DOHH2 (cell line): ENCODE measurements at regions not wholly inside any gene's neighbourhood (a gene's known extent, or its start where the extent isn't known, plus 50 kb on each side); places are given as distances from the start of the nearest gene placed in this dataset.

Experiments used
- EZH2phosphoT487 ChIP-seq: fragments of 200-600 bp; sonication (generic); IDR thresholded peaks from 2 replicates; pipeline ENCODE4 v1.6.1; 2017; ENCODE audit warnings: borderline replicate concordance, mild to moderate bottlenecking, antibody characterized with exemption, low read length, moderate library complexity, mixed read lengths
- TF ChIP-seq, protein P1 (sequence below): fragments of 200-600 bp; sonication (generic); IDR thresholded peaks from one replicate; pipeline ENCODE4 v1.5.1; 2014; ENCODE audit warnings: antibody characterized with exemption, mild to moderate bottlenecking, low read depth, low read length; ENCODE audit not compliant: poor library complexity, severe bottlenecking

DNA sequence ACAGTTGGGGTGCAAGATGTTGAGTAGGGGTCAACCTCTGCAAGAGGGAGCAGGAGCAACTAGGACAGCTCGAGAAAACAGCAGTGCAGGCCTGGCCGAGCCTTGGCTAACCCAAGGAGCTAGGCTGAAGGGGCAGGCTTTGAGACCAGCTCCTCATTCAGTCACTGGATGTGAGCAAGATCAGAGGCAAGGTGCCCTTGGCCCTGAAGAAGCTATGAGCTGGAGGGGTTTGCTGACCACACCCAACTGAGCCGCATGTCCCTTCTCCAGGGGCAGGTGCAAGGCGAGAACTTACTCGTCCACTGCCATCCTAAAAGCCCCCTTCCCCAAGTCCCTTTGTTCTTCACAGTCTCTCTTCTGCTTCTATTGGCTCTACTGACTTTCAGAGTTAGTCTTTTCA lies 126.1 kb upstream of the UBL3 start:
- TF ChIP-seq, protein P1, sequence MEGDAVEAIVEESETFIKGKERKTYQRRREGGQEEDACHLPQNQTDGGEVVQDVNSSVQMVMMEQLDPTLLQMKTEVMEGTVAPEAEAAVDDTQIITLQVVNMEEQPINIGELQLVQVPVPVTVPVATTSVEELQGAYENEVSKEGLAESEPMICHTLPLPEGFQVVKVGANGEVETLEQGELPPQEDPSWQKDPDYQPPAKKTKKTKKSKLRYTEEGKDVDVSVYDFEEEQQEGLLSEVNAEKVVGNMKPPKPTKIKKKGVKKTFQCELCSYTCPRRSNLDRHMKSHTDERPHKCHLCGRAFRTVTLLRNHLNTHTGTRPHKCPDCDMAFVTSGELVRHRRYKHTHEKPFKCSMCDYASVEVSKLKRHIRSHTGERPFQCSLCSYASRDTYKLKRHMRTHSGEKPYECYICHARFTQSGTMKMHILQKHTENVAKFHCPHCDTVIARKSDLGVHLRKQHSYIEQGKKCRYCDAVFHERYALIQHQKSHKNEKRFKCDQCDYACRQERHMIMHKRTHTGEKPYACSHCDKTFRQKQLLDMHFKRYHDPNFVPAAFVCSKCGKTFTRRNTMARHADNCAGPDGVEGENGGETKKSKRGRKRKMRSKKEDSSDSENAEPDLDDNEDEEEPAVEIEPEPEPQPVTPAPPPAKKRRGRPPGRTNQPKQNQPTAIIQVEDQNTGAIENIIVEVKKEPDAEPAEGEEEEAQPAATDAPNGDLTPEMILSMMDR = no peak
- TF ChIP-seq EZH2phosphoT487 = no peak
